ENCODE measurements at regions not wholly inside any gene's neighbourhood (a gene's known extent, or its start where the extent isn't known, plus 50 kb on each side); places are given as distances from the start of the nearest gene placed in this dataset.

- DNase-seq, result no peak
Observed at GRCh38 chr2:12177455-12178288, 431.2 kb downstream of the LPIN1 start.

- DNase-seq, result no peak
Observed at GRCh38 chr2:12178289-12179080, 432.1 kb downstream of the LPIN1 start.

- no peak for DNase-seq
Observed at GRCh38 chr2:12180031-12180430, 433.6 kb downstream of the LPIN1 start.

DNA sequence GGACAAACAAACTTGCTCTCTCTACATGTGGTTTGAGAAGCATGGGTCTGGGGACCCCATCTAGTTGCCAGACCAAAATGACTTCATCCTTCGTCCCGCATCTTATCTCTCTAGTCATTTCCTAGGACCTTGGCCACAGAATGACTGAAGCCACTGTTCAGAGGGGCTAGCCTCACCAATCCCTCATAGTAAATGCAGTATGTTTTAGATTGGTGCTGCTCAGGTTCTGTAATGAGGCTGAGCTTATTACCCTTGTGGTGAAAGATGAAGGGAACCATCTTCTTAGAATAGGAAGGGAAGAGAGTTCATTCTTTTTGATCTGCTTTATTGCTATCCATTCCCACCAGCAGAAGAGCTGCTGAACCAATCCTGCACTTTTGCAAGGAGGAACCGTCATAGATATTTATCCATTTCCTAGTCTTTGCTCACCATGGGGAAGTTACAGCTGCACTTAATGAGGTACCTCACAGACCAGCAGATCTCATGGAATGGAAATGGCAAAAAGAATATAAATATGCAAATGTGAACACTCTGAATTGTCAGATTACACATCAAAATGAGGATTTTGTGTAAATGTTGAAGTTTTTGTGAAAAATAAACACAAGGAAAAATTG, 436.7 kb downstream of the LPIN1 start:
- DNase-seq, result no peak

GRCh38 chr2:12192762-12193161, 446.3 kb downstream of the LPIN1 start:
- DNase-seq, result no peak

- no peak for DNase-seq
Observed at GRCh38 chr2:12194968-12195367, 448.5 kb downstream of the LPIN1 start.

DNA sequence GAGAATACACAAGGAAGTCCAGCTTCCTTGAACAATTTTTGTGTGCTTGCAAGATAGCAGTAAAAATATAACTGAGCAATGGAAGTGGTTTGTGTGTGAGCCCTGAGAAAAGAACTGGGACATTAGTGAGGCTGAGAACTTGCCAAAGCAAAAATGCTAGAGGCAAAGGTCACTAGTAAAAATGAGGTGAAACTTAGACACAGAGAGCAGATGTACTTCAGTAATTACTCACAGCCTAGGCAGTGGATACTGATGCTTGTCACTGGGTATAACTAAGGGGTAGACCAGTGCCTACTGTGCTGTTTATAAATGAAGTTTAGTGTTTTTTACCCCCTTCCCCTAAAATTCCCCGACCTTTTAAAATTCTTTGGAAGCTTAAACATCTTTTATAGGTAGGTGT, 450.1 kb downstream of the LPIN1 start:
- no peak for DNase-seq

DNA sequence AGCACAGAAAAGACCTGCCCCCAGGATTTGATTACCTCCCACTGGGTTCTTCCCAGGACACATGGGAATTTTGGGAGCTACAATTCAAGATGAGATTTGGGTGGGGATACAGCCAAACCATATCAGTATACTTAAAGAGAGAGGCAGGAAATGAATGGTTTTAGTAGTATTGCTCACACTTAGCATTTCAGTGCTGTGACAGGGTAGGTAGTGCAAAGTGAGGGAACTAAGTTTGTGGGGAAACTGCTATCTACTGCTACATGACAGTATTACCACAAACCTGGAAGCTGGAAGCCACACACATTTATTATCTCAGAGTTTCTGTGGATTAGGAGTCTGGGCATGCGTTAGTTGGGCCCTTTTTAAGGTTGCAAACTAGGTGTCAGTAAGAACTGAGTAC, 450.7 kb downstream of the LPIN1 start:
- no peak for DNase-seq

GRCh38 chr2:12199491-12200211, 453.2 kb downstream of the LPIN1 start:
- DNase-seq, result no peak

- no peak for DNase-seq
Observed at GRCh38 chr2:12201369-12201768, 454.9 kb downstream of the LPIN1 start.

GRCh38 chr2:12202313-12203075, 456.1 kb downstream of the LPIN1 start:
- no peak for DNase-seq

- no peak for DNase-seq
Observed at GRCh38 chr2:12203528-12203927, 457.1 kb downstream of the LPIN1 start.

- no peak for DNase-seq
Observed at GRCh38 chr2:12205086-12205485, 458.7 kb downstream of the LPIN1 start.

DNA sequence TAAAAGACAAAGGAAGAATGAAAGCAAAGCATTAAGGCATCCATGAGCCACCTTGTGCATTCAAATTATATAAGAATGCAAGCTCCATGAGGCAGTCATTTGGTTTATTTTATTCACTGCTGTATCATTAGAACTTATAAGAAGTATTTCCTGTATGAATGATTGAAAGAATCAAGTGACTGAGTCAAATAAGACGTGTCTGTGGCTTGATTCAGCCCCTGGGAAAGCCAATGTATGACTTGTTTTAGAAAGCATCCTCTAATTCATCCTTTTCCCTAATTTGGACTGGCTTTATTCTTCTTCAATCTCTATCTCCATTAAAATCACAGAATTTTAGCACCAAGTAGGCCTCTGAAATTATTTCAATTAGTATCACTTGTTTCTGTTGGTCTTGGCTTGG, 461.1 kb downstream of the LPIN1 start:
- DNase-seq, result no peak

GRCh38 chr2:12210016-12210933, 463.8 kb downstream of the LPIN1 start:
- no peak for DNase-seq

- no peak for DNase-seq
Observed at GRCh38 chr2:12211326-12212175, 465.1 kb downstream of the LPIN1 start.

DNA sequence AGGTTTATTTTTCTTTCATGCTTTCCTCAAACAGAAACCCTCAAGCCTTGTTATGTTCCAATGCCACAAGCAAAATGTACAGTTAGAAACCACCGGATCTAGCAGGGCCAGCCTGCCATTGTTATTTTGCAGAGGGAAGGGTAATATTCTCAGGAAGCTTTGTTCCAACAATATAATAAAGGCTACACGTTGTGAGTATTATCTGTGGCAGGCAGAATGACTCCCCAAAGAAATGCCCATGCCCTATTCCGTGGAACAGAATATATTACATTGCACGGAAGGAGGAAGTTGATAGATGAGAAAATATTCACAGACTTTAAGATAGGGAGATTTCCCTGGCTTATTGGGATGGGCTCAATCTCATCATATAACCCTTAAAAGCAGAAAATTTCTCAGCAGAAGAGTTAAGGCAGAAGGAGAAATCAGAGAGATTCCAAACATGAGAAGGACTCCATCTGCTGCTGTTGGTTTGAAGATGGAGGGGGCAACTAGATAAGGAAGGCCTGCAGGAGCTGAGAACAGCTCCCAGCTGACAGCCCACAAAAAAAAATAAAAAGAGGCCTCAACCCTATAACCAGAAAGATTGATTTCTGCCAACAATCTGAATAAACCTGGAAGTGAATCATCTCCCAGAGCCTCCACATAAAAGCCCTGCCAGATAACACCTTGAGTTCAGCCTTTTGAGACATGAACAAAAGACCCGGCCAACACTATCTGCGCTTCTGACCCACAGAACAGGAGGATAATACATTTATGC, 466.6 kb downstream of the LPIN1 start:
- DNase-seq, result no peak

- no peak for DNase-seq
Observed at GRCh38 chr2:12217175-12217574, 470.7 kb downstream of the LPIN1 start.

- DNase-seq, result no peak
Observed at GRCh38 chr2:12219761-12220160, 473.3 kb downstream of the LPIN1 start.

All from NCI-H1930 (cell line).